Neuronal stem cell (in vitro differentiated cells): ENCODE measurements at regions not wholly inside any gene's neighbourhood (a gene's known extent, or its start where the extent isn't known, plus 50 kb on each side); places are given as distances from the start of the nearest gene placed in this dataset.

Experiments
- DNase-seq: peaks from one replicate; pipeline ENCODE4 v3.0.0-alpha.2; 2013; ENCODE audit warnings: low spot score
- H2AFZ ChIP-seq: one replicate; pipeline ENCODE4 v1.6.1; 2013; ENCODE audit warnings: mild to moderate bottlenecking, low read length, inconsistent platforms
- H2AK5ac ChIP-seq: 2 replicates; pipeline ENCODE4 v1.6.1; 2013; ENCODE audit warnings: low read depth, mild to moderate bottlenecking, inconsistent platforms, low read length, moderate library complexity, mixed read lengths
- H2BK120ac ChIP-seq: 2 replicates; pipeline ENCODE4 v1.6.1; 2013; ENCODE audit warnings: low read depth, mild to moderate bottlenecking, inconsistent platforms, low read length, moderate library complexity, mixed read lengths
- H2BK12ac ChIP-seq: one replicate; pipeline ENCODE4 v1.6.1; 2013; ENCODE audit warnings: low read length, inconsistent platforms
- H2BK15ac ChIP-seq: 2 replicates; pipeline ENCODE4 v1.6.1; 2013; ENCODE audit warnings: mild to moderate bottlenecking, low read length, inconsistent platforms, mixed read lengths
- H2BK5ac ChIP-seq: one replicate; pipeline ENCODE4 v1.6.1; 2013; ENCODE audit warnings: inconsistent platforms, mild to moderate bottlenecking, low read length, moderate library complexity
- H3K14ac ChIP-seq: one replicate; pipeline ENCODE4 v1.6.1; 2013; ENCODE audit warnings: low read length, inconsistent platforms
- H3K18ac ChIP-seq: 2 replicates; pipeline ENCODE4 v1.6.1; 2013; ENCODE audit warnings: low read length, inconsistent platforms
- H3K23ac ChIP-seq: 2 replicates; pipeline ENCODE4 v1.6.1; 2013; ENCODE audit warnings: low read depth, mild to moderate bottlenecking, mixed read lengths, low read length, inconsistent platforms; ENCODE audit not compliant: poor library complexity
- H3K27ac ChIP-seq: replicated peaks from 3 replicates; pipeline ENCODE4 v1.5.1; 2013; ENCODE audit warnings: low read length, inconsistent platforms
- H3K27me3 ChIP-seq, 3 experiments: 2 replicates each; pipeline ENCODE4 v1.6.1; 2013; ENCODE audit warnings: low read length in 3 of 3, mild to moderate bottlenecking in 2 of 3, inconsistent platforms in 1 of 3, low read depth in 1 of 3, mixed read lengths in 1 of 3, moderate library complexity in 1 of 3; ENCODE audit not compliant: control insufficient read depth in 3 of 3, insufficient read depth in 3 of 3
- H3K36me3 ChIP-seq, 2 donors: replicated peaks in 1 of 2; 2 replicates each; pipeline ENCODE4 v1.6.1; 2013; ENCODE audit warnings: low read length in 2 of 2; ENCODE audit not compliant: control insufficient read depth in 2 of 2, insufficient read depth in 2 of 2
- H3K4ac ChIP-seq: 2 replicates; pipeline ENCODE4 v1.6.1; 2013; ENCODE audit warnings: inconsistent platforms, mild to moderate bottlenecking, low read length, moderate library complexity
- H3K4me1 ChIP-seq, 2 donors: 1 replicate in 1 of 2; 2 replicates in 1 of 2; pipeline ENCODE4 v1.6.1; 2013; ENCODE audit warnings: low read length in 2 of 2, low read depth in 1 of 2; ENCODE audit not compliant: control insufficient read depth in 2 of 2, insufficient read depth in 1 of 2
- H3K4me2 ChIP-seq: one replicate; pipeline ENCODE4 v1.6.1; 2013; ENCODE audit warnings: mild to moderate bottlenecking, low read length, inconsistent platforms; ENCODE audit not compliant: insufficient read depth, poor library complexity, severe bottlenecking
- H3K4me3 ChIP-seq, 2 donors: 2 replicates each; pipeline ENCODE4 v1.5.1; 2013; ENCODE audit warnings: low read length in 2 of 2, mild to moderate bottlenecking in 2 of 2, inconsistent platforms in 1 of 2, moderate library complexity in 1 of 2
- H3K79me1 ChIP-seq: one replicate; pipeline ENCODE4 v1.6.1; 2013; ENCODE audit warnings: low read depth, mild to moderate bottlenecking, inconsistent platforms, low read length, moderate library complexity
- H3K9ac ChIP-seq: one replicate; pipeline ENCODE4 v1.6.1; 2013; ENCODE audit warnings: mild to moderate bottlenecking, low read depth, low read length, inconsistent platforms; ENCODE audit not compliant: poor library complexity
- H3K9me3 ChIP-seq, 2 donors: replicated peaks in 1 of 2; 2 replicates each; pipeline versions ENCODE3 to v1.6.1; 2013; ENCODE audit warnings: low read length in 2 of 2, mild to moderate bottlenecking in 2 of 2, inconsistent platforms in 1 of 2, low read depth in 1 of 2, mixed read lengths in 1 of 2, moderate library complexity in 1 of 2; ENCODE audit not compliant: control insufficient read depth in 2 of 2, insufficient read depth in 1 of 2
- H4K8ac ChIP-seq: one replicate; pipeline ENCODE4 v1.6.1; 2013; ENCODE audit warnings: low read depth, mild to moderate bottlenecking, inconsistent platforms, low read length, moderate library complexity
- H4K91ac ChIP-seq: one replicate; pipeline ENCODE4 v1.6.1; 2013; ENCODE audit warnings: low read length, low read depth, mild to moderate bottlenecking, inconsistent platforms; ENCODE audit not compliant: poor library complexity
- WGBS, 2 donors: extraction: QIAGEN DNeasy Blood & Tissue Kit; methylation state at CpG; one replicate each; pipeline ENCODE4 v1.1.7; 2013; ENCODE audit warnings: missing lambda C conversion rate in 2 of 2, mixed read lengths in 1 of 2; ENCODE audit not compliant: insufficient read length in 2 of 2, insufficient replicate concordance in 1 of 2; ENCODE audit errors: extremely low coverage in 2 of 2; 5-methylcytosine and 5-hydroxymethylcytosine counted together

DNA sequence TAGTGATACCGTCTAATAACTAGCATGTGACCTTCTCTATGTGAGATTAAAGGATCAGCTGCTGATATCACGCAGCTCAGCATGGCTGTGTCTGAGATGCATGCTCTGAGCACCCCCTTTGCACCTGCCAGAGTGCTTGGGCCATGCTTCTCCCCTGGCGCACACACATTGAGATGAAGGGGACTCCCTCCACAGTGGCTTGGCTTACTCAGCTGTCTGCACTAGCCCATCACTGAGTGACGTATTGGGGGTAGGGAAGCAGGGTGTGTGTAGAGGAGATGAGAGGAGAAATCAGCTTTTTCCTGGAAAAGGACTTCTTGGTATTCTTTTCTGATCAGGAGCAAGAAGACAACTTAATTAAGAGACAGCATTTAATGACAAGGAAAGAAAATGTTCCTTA lies 216.5 kb downstream of the BLID start:
- Histone ChIP-seq H2AFZ (no peak overlapping the region), H4K8ac (no peak overlapping the region), H3K4me2 (no peak overlapping the region), H3K23ac (no peak overlapping the region), H3K14ac (no peak overlapping the region), H3K27ac (no peak overlapping the region), H2BK120ac (no peak overlapping the region), H3K4me1 (peaks cover 0 to 4% of the 10 kb centered on the region in 2 donors), H2BK15ac (no peak overlapping the region), H3K27me3 (peaks cover 0 to 9% (median 0%) of the 10 kb centered on the region in 3 experiments), H3K4me3 (no peak overlapping the region), H2BK5ac (no peak overlapping the region), H3K79me1 (no peaks in the 10 kb centered on the region), H3K36me3 (no peaks in the 10 kb centered on the region), H3K4ac (no peak overlapping the region), H4K91ac (no peak overlapping the region), H3K9ac (no peak overlapping the region), H3K18ac (no peak overlapping the region), H3K9me3 (no peaks in the 10 kb centered on the region), H2BK12ac (no peak overlapping the region), H2AK5ac (no peak overlapping the region)
- no CpG with 5 or more reads among the region's 4 CpGs for WGBS, 2 donors
- no peak for DNase-seq

DNA sequence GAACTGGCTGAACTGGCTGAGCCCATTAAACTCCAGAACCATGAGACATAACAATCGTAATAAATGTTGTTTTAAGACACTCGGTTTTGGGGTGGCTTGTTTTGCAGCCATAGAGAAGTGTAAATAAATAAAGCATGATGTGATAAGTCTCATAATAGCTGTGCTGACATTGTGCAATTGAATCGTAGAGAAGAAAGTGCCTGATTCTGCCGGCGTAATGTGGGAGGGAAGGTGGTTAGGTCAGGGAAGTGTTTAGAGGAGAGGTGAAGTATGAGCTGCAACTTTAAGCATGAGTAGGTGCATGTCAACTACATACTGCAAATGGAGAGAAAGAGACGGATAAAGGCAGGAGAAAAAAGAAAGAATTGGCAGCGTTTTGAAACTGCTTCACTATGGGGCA lies 217.1 kb downstream of the BLID start:
- WGBS, 2 donors, result no CpG with 5 or more reads among the region's 7 CpGs
- Histone ChIP-seq H3K4me3 (no peak overlapping the region), H3K36me3 (no peaks in the 10 kb centered on the region), H2BK5ac (no peak overlapping the region), H3K4ac (no peak overlapping the region), H3K4me1 (peaks cover 0 to 4% of the 10 kb centered on the region in 2 donors), H3K27me3 (peaks cover 0 to 9% (median 0%) of the 10 kb centered on the region in 3 experiments), H3K9ac (no peak overlapping the region), H2AFZ (no peak overlapping the region), H2BK120ac (no peak overlapping the region), H2BK12ac (no peak overlapping the region), H4K91ac (no peak overlapping the region), H2BK15ac (no peak overlapping the region), H3K9me3 (no peaks in the 10 kb centered on the region), H3K27ac (no peak overlapping the region), H3K23ac (no peak overlapping the region), H2AK5ac (no peak overlapping the region), H4K8ac (no peak overlapping the region), H3K4me2 (no peak overlapping the region), H3K79me1 (no peaks in the 10 kb centered on the region), H3K18ac (no peak overlapping the region), H3K14ac (no peak overlapping the region)
- no peak for DNase-seq

GRCh38 chr11:121895919-121896318 lies 220.1 kb downstream of the BLID start:
- no peak overlapping the region for H3K9ac ChIP-seq
- no peak overlapping the region for H3K18ac ChIP-seq
- no peak overlapping the region for H3K4ac ChIP-seq
- H2AFZ ChIP-seq, result no peak overlapping the region
- no peak overlapping the region for H4K8ac ChIP-seq
- H3K23ac ChIP-seq, result no peak overlapping the region
- no peak overlapping the region for H2BK12ac ChIP-seq
- no peak overlapping the region for H4K91ac ChIP-seq
- H3K14ac ChIP-seq, result no peak overlapping the region
- no peak overlapping the region for H2AK5ac ChIP-seq
- no peak overlapping the region for H3K4me2 ChIP-seq
- H3K4me1 ChIP-seq, result peaks cover 0 to 10% of the 10 kb centered on the region in 2 donors
- no peak overlapping the region for H3K4me3 ChIP-seq
- H2BK5ac ChIP-seq, result no peak overlapping the region
- no peak overlapping the region for H3K27ac ChIP-seq
- no peak overlapping the region for H2BK120ac ChIP-seq
- DNase-seq, result no peak
- H3K9me3 ChIP-seq, result no peaks in the 10 kb centered on the region
- peaks cover 0 to 22% (median 0%) of the 10 kb centered on the region in 3 experiments for H3K27me3 ChIP-seq
- no peaks in the 10 kb centered on the region for H3K36me3 ChIP-seq
- no peaks in the 10 kb centered on the region for H3K79me1 ChIP-seq
- WGBS, 2 donors, result no CpG with 5 or more reads among the region's 1 CpG
- no peak overlapping the region for H2BK15ac ChIP-seq

DNA sequence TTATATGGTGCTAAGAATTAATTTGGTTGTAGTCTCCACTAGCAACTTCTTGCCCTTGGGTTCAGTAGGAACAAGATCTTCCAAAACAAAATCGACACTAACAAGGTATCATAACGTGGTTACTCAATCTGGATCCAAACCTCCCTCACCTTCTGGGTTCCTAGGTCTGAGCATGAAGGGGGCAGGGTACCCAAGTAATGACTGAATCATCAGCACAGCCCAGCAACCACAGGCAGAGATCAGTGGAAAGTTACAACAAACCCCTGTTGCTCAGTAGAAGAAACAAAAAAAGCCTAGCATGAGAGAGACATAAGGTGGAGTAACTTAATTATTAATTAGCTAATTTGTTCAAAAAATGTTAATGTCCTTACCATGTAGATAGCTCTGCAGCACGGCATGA lies 221.4 kb downstream of the BLID start:
- Histone ChIP-seq H2BK5ac (no peak overlapping the region), H2BK120ac (no peak overlapping the region), H2BK15ac (no peak overlapping the region), H3K9me3 (peaks cover 0 to 2% of the 10 kb centered on the region in 2 donors), H3K27ac (no peak overlapping the region), H3K14ac (no peak overlapping the region), H3K9ac (no peak overlapping the region), H3K79me1 (no peaks in the 10 kb centered on the region), H4K91ac (no peak overlapping the region), H3K23ac (no peak overlapping the region), H3K27me3 (peaks cover 0 to 29% (median 0%) of the 10 kb centered on the region in 3 experiments), H3K4me2 (no peak overlapping the region), H3K4ac (no peak overlapping the region), H2AFZ (no peak overlapping the region), H3K4me1 (peaks cover 0 to 8% of the 10 kb centered on the region in 2 donors), H3K18ac (no peak overlapping the region), H3K36me3 (no peaks in the 10 kb centered on the region), H4K8ac (no peak overlapping the region), H3K4me3 (no peak overlapping the region), H2AK5ac (no peak overlapping the region), H2BK12ac (no peak overlapping the region)
- no peak for DNase-seq
- no CpG with 5 or more reads among the region's 3 CpGs for WGBS, 2 donors
